ENCODE measurements at regions not wholly inside any gene's neighbourhood (a gene's known extent, or its start where the extent isn't known, plus 50 kb on each side); places are given as distances from the start of the nearest gene placed in this dataset.
"Not testable (repeated sequence)": the region's sequence is repeated elsewhere in the genome, so short reads cannot be mapped to it uniquely, and the experiment has no call there.

DNA sequence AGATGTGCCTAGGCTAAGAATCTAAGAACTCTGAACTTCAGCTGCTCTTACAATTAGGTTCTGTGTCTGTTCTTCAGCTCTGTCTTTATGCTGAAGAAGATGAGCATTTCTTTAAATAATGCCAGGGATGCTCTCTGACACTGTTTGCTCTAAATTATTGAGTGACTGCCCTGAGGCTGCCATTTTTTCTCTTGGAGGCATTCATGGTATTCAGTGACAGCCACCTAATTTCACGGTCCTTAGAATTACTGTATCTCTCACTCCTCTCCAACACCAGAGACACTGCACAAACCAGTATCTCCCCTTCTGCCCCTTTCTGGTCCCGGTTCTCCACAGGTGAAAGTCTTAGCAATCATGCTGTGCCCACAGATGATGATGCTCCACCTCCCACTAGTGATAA is 123.6 kb upstream of the MPHOSPH6 start:
- Mint-ChIP-seq H3K27me3 (ENCODE audit: low read depth) (peaks cover 28% of the 10 kb centered on the region), H3K36me3 (ENCODE audit: low read depth) (no peaks in the 10 kb centered on the region), H3K9me3 (ENCODE audit: low read depth) (no peaks in the 10 kb centered on the region), H3K4me1 (ENCODE audit: low read depth) (no peaks in the 10 kb centered on the region), H3K4me3 (ENCODE audit: unreplicated experiment) (no peak overlapping the region), H3K27ac (ENCODE audit: unreplicated experiment) (no peak overlapping the region)
- TF ChIP-seq, protein P1, sequence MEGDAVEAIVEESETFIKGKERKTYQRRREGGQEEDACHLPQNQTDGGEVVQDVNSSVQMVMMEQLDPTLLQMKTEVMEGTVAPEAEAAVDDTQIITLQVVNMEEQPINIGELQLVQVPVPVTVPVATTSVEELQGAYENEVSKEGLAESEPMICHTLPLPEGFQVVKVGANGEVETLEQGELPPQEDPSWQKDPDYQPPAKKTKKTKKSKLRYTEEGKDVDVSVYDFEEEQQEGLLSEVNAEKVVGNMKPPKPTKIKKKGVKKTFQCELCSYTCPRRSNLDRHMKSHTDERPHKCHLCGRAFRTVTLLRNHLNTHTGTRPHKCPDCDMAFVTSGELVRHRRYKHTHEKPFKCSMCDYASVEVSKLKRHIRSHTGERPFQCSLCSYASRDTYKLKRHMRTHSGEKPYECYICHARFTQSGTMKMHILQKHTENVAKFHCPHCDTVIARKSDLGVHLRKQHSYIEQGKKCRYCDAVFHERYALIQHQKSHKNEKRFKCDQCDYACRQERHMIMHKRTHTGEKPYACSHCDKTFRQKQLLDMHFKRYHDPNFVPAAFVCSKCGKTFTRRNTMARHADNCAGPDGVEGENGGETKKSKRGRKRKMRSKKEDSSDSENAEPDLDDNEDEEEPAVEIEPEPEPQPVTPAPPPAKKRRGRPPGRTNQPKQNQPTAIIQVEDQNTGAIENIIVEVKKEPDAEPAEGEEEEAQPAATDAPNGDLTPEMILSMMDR (IDR thresholded peaks at IDR 0.05): no peak
- no peak for DNase-seq (ENCODE audit: low spot score)

DNA sequence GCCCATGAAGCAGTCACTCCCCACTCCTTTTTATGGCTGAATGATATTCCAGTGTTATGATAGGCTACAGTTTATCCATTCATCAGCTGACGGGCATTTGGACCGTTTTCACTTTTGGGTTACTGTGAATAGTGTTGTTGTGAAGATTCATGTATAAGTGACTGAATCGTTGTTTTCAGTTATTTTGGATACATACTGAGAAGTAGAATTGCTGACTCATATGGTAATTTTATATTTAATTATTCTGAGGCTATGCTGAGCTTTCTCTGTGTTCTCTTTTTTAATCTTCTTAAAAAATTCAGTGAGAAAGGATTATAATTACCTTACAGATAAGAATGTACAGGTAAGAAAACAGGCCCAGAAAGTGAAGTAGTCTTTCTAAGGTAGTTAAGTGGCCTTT is 117.9 kb upstream of the MPHOSPH6 start:
- Mint-ChIP-seq H3K9me3 (ENCODE audit: low read depth) (no peaks in the 10 kb centered on the region), H3K36me3 (ENCODE audit: low read depth) (no peaks in the 10 kb centered on the region), H3K4me1 (ENCODE audit: low read depth) (no peaks in the 10 kb centered on the region), H3K4me3 (ENCODE audit: unreplicated experiment) (no peak overlapping the region), H3K27me3 (ENCODE audit: low read depth) (peaks cover 26% of the 10 kb centered on the region), H3K27ac (ENCODE audit: unreplicated experiment) (no peak overlapping the region)
- no peak for DNase-seq (ENCODE audit: low spot score)
- TF ChIP-seq, protein P1 (IDR thresholded peaks at IDR 0.05): no peak

DNA sequence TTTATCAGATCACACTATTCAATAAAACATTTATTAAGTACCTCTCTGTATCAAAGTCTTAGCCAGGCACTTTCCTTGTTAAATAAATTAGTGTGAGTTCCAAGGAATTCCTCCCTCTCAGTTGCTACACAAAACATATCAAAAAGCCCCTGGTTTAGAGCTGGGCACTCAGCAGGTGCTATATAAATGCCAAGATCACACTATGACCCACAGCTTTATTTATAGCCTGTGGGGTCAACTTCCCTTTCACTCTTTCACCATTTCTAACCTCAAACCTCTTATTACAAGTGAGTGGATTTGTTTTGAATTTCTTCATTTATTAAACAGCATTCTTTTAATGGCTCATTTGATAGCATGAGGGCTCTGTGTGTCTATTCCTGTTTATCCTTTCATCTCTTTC is 112.6 kb upstream of the MPHOSPH6 start:
- H3K27ac Mint-ChIP-seq (ENCODE audit: unreplicated experiment): no peak overlapping the region
- TF ChIP-seq, protein P1 (IDR thresholded peaks at IDR 0.05): no peak
- no peak overlapping the region for H3K4me3 Mint-ChIP-seq (ENCODE audit: unreplicated experiment)
- H3K9me3 Mint-ChIP-seq (ENCODE audit: low read depth): peaks cover 7% of the 10 kb centered on the region
- peaks cover 14% of the 10 kb centered on the region for H3K27me3 Mint-ChIP-seq (ENCODE audit: low read depth)
- DNase-seq (ENCODE audit: low spot score): no peak
- H3K4me1 Mint-ChIP-seq (ENCODE audit: low read depth): peaks cover 19% of the 10 kb centered on the region
- H3K36me3 Mint-ChIP-seq (ENCODE audit: low read depth): no peaks in the 10 kb centered on the region

DNA sequence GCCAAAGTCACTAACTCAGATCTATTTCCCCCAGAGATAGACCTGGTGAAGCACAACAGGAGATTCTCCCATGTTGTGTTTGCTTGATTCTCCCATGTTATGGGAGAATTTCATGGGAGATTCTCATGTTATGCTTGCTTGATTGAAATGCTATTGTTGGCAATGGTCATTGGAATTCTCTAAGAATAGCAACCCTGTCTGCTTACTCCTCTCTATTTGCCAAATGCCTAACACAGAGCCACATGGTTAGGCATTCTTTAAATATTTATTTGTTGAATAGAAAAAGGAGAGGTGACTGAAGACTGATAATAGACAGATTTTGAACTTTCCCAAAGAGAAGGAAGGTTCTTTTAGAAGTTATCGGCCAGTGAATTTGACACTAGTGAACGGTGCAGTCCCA is 111.5 kb upstream of the MPHOSPH6 start:
- no peak for DNase-seq (ENCODE audit: low spot score)
- peak overlapping the region; percentile 2 for H3K27ac Mint-ChIP-seq (ENCODE audit: unreplicated experiment)
- H3K4me3 Mint-ChIP-seq (ENCODE audit: unreplicated experiment): no peak overlapping the region
- TF ChIP-seq, protein P1 (IDR thresholded peaks at IDR 0.05): no peak
- H3K27me3 Mint-ChIP-seq (ENCODE audit: low read depth): peaks cover 15% of the 10 kb centered on the region
- peaks cover 7% of the 10 kb centered on the region for H3K9me3 Mint-ChIP-seq (ENCODE audit: low read depth)
- peaks cover 19% of the 10 kb centered on the region for H3K4me1 Mint-ChIP-seq (ENCODE audit: low read depth)
- H3K36me3 Mint-ChIP-seq (ENCODE audit: low read depth): no peaks in the 10 kb centered on the region

DNA sequence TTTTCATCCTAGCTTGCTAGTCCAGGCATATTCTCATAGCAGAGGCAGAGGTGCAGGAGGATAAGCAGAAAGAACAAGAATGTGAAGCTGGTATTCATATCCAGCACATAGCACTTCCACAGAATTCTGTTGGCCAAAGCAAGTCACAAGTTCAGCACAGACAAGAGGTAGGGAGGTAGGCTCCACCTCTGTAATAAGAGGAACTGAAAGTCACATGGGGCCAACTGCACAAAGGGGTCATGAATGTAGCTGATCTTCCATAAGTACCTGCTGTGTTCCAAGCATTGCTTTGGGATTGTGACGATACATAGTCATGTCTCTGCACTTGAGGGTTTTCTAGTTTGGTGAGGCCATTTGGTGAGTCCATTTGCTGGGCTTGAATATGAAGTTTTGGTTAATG is 110.8 kb upstream of the MPHOSPH6 start:
- H3K4me1 Mint-ChIP-seq (ENCODE audit: low read depth): peaks cover 19% of the 10 kb centered on the region
- H3K27me3 Mint-ChIP-seq (ENCODE audit: low read depth): peaks cover 15% of the 10 kb centered on the region
- TF ChIP-seq, protein P1 (IDR thresholded peaks at IDR 0.05): no peak
- no peak for DNase-seq (ENCODE audit: low spot score)
- H3K4me3 Mint-ChIP-seq (ENCODE audit: unreplicated experiment): no peak overlapping the region
- H3K9me3 Mint-ChIP-seq (ENCODE audit: low read depth): peaks cover 7% of the 10 kb centered on the region
- no peak overlapping the region for H3K27ac Mint-ChIP-seq (ENCODE audit: unreplicated experiment)
- H3K36me3 Mint-ChIP-seq (ENCODE audit: low read depth): no peaks in the 10 kb centered on the region

DNA sequence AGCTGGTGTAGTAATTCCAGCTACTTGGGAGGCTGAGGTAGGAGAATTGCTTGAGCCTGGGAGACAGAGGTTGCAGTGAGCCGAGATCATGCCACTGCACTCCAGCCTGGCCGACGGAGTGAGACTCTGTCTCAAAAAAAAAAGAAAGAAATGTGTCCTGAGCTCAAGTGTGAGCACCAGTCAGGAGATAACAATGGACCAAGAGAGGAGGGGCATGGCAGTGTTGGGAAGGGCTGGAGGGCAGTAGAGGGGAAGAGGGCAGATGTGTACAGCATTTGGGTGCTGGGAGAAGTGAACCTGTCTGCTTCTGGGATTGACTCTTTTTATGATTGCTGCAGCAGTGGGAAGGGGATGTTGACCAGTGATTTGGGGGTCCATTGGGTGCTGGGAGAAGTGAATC is 105.3 kb upstream of the MPHOSPH6 start:
- H3K4me3 Mint-ChIP-seq (ENCODE audit: unreplicated experiment); H3K4me1 Mint-ChIP-seq (ENCODE audit: low read depth); H3K36me3 Mint-ChIP-seq (ENCODE audit: low read depth); H3K9me3 Mint-ChIP-seq (ENCODE audit: low read depth); H3K27ac Mint-ChIP-seq (ENCODE audit: unreplicated experiment); H3K27me3 Mint-ChIP-seq (ENCODE audit: low read depth); DNase-seq (ENCODE audit: low spot score): not testable (repeated sequence)

Measured in chondrocyte (in vitro differentiated cells).